GM23338 (cell line): ENCODE measurements at regions not wholly inside any gene's neighbourhood (a gene's known extent, or its start where the extent isn't known, plus 50 kb on each side); places are given as distances from the start of the nearest gene placed in this dataset.

Experiments
- ATAC-seq: fragments of 200-7000 bp; cut with Tn5 transposase; 3 replicates; pipeline ENCODE4 v1.9.1; 2020
- DNase-seq: peaks from one replicate; pipeline ENCODE4 v3.0.0-alpha.2; 2015; ENCODE audit warnings: low spot score
- H2AFZ ChIP-seq: fragments of 200-600 bp; sonication (generic); 2 replicates; pipeline ENCODE4 v1.8.0; 2016; ENCODE audit warnings: antibody characterized with exemption, mild to moderate bottlenecking, moderate library complexity
- H3F3A ChIP-seq: fragments of 200-600 bp; sonication (generic); replicated peaks from 2 replicates; pipeline ENCODE4 v1.8.0; 2017; ENCODE audit warnings: antibody characterized with exemption, mixed run types, low read depth
- H3K27ac ChIP-seq: fragments of 200-600 bp; sonication (generic); 2 replicates; pipeline ENCODE4 v1.6.1; 2016; ENCODE audit warnings: low read depth
- H3K27me3 ChIP-seq: fragments of 200-600 bp; sonication (generic); 2 replicates; pipeline ENCODE4 v1.8.0; 2016; ENCODE audit warnings: mild to moderate bottlenecking, mixed run types, moderate library complexity; ENCODE audit not compliant: insufficient read depth
- H3K36me3 ChIP-seq: fragments of 200-600 bp; sonication (generic); 2 replicates; pipeline ENCODE4 v1.8.0; 2016; ENCODE audit warnings: mild to moderate bottlenecking; ENCODE audit not compliant: insufficient read depth
- H3K4me1 ChIP-seq: fragments of 200-600 bp; sonication (generic); 2 replicates; pipeline ENCODE4 v1.8.0; 2016; ENCODE audit warnings: mild to moderate bottlenecking, moderate library complexity; ENCODE audit not compliant: insufficient read depth
- H3K4me2 ChIP-seq: fragments of 200-600 bp; sonication (generic); 2 replicates; pipeline ENCODE4 v1.7.1; 2017; ENCODE audit warnings: mixed run types
- H3K4me3 ChIP-seq: fragments of 200-600 bp; sonication (generic); 2 replicates; pipeline ENCODE4 v1.6.1; 2016; ENCODE audit warnings: mixed run types
- H3K79me2 ChIP-seq: fragments of 200-600 bp; sonication (generic); replicated peaks from 2 replicates; pipeline ENCODE4 v1.8.0; 2017; ENCODE audit warnings: mild to moderate bottlenecking; ENCODE audit not compliant: insufficient read depth
- H3K9me2 ChIP-seq: fragments of 200-600 bp; sonication (generic); 2 replicates; pipeline ENCODE4 v1.8.0; 2017; ENCODE audit not compliant: insufficient read depth
- H4K20me1 ChIP-seq: fragments of 200-600 bp; sonication (generic); replicated peaks from 2 replicates; pipeline ENCODE4 v1.8.0; 2017; ENCODE audit warnings: mild to moderate bottlenecking; ENCODE audit not compliant: insufficient read depth
- H3K27ac Mint-ChIP-seq: 2 replicates; pipeline ENCODE4 v1.8.0; 2020; ENCODE audit warnings: inconsistent platforms, mild to moderate bottlenecking, moderate library complexity, mixed read lengths
- H3K27me3 Mint-ChIP-seq: 3 replicates; pipeline ENCODE4 v1.8.0; 2022; ENCODE audit warnings: low read depth, mild to moderate bottlenecking, moderate library complexity, mixed read lengths, inconsistent platforms; ENCODE audit not compliant: insufficient read depth, poor library complexity
- H3K36me3 Mint-ChIP-seq: 3 replicates; pipeline ENCODE4 v1.8.0; 2021; ENCODE audit warnings: low read depth, mild to moderate bottlenecking, inconsistent platforms, moderate library complexity, mixed read lengths
- H3K4me1 Mint-ChIP-seq: 3 replicates; pipeline ENCODE4 v1.8.0; 2020; ENCODE audit warnings: mild to moderate bottlenecking, inconsistent platforms, mixed read lengths
- H3K4me3 Mint-ChIP-seq: 3 replicates; pipeline ENCODE4 v1.8.0; 2021; ENCODE audit warnings: moderate library complexity, mild to moderate bottlenecking, inconsistent platforms, mixed read lengths
- H3K9me3 Mint-ChIP-seq: 3 replicates; pipeline ENCODE4 v1.8.0; 2020; ENCODE audit warnings: moderate library complexity, mild to moderate bottlenecking, inconsistent platforms, mixed read lengths
- ETS1 ChIP-seq: IDR thresholded peaks from 2 replicates; pipeline ENCODE4 v1.6.1; 2016; ENCODE audit warnings: antibody characterized with exemption
- JUNB ChIP-seq: IDR thresholded peaks from one replicate; pipeline ENCODE4 v1.6.1; 2016; ENCODE audit warnings: antibody characterized with exemption; ENCODE audit not compliant: unreplicated experiment
- POLR2AphosphoS5 ChIP-seq: IDR thresholded peaks from 2 replicates; pipeline ENCODE4 v1.6.1; 2016; ENCODE audit warnings: antibody characterized with exemption, low read depth
- ZNF331 ChIP-seq: fragments of 250-450 bp; sonication (Bioruptor Pico); IDR thresholded peaks from 2 replicates; pipeline ENCODE4 v1.5.0; 2020; ENCODE audit warnings: low read depth, mild to moderate bottlenecking, moderate library complexity
- ZNF462 ChIP-seq: fragments of 250-450 bp; sonication (Bioruptor Pico); IDR thresholded peaks from 2 replicates; pipeline ENCODE4 v1.5.0; 2020; ENCODE audit warnings: mild to moderate bottlenecking, moderate library complexity

GRCh38 chr10:90319188-90319914 is 538.5 kb downstream of the HTR7 start (continued):
- TF ChIP-seq ZNF462 (CRISPR knock-in tag): peak; percentile 91
- TF ChIP-seq JUNB: no peak

- H3K4me3 ChIP-seq: no peak overlapping the region
- H3K27me3 ChIP-seq: no peaks in the 10 kb centered on the region
- 0 out of 2 replicates have a peak, but pooled peaks cover 7% of the 10 kb centered on the region for H3K4me1 ChIP-seq
- no peaks in the 10 kb centered on the region for H3K36me3 Mint-ChIP-seq
- peaks cover 27% of the 10 kb centered on the region for H3K4me1 Mint-ChIP-seq
- no peaks in the 10 kb centered on the region for H3F3A ChIP-seq
- no peak overlapping the region for H3K4me2 ChIP-seq
- peaks cover 4% of the 10 kb centered on the region; the same call in 1 of the 2 replicates for H3K9me2 ChIP-seq
- DNase-seq (no peak), ATAC-seq (no peak)
- no peak overlapping the region for H3K27ac Mint-ChIP-seq
- H3K9me3 Mint-ChIP-seq: no peaks in the 10 kb centered on the region
- no peaks in the 10 kb centered on the region for H3K36me3 ChIP-seq
- H3K79me2 ChIP-seq: no peaks in the 10 kb centered on the region
- no peak overlapping the region for H3K27ac ChIP-seq
- H2AFZ ChIP-seq: no peak overlapping the region
- H3K4me3 Mint-ChIP-seq: no peak overlapping the region
- peaks cover 3% of the 10 kb centered on the region for H3K27me3 Mint-ChIP-seq
- no peaks in the 10 kb centered on the region for H4K20me1 ChIP-seq
- TF ChIP-seq ZNF331 (no peak), ZNF462 (CRISPR knock-in tag) (no peak), POLR2AphosphoS5 (no peak), ETS1 (no peak)
Observed at GRCh38 chr10:90321132-90321816, 536.6 kb downstream of the HTR7 start.
